KBM-7 (cell line): ENCODE measurements at regions not wholly inside any gene's neighbourhood (a gene's known extent, or its start where the extent isn't known, plus 50 kb on each side); places are given as distances from the start of the nearest gene placed in this dataset.

Experiments used
- DNase-seq: peaks from one replicate; pipeline ENCODE4 v3.0.0-alpha.2; 2015
- in situ Hi-C: fragments of 300-500 bp; cut with MboI; formaldehyde crosslinking; loops from 2 replicates; pipeline ENCODE4 v1.14.3; 2020; ENCODE audit warnings: low sequenced_read_pairs, low pct_unique_long_range_greater_than_20kb, mixed read lengths

DNA sequence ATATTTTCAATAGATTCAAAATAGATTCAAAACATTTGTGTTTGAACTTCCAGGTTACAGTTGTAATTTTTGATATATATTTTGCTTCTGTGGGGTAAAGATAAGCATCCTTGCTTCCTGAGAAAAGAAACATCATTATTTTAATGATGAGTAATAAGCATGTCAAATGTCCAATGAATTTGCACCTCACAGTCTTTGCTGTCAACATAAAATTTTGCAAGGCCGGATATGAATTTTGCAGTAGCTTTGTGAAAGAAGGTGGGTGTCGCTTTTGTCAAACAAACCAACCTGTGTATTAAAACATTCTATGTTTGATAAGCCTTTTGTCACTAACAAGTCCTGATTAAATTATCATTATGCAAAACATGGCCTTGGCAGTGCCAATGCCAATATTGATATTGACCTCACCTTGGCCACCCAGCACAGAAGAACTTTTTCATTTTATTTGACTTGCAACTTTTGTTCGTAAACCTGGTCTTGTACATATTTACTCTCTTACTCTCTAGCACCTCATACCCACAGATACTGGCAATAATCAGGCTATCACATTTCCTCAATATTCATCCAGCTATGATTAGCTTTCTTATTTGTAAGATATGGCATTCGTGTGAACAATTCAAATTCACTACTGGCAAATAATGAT lies 645.0 kb upstream of the KLF4 start:
- in situ Hi-C loops = no loop called here
- no peak for DNase-seq

DNA sequence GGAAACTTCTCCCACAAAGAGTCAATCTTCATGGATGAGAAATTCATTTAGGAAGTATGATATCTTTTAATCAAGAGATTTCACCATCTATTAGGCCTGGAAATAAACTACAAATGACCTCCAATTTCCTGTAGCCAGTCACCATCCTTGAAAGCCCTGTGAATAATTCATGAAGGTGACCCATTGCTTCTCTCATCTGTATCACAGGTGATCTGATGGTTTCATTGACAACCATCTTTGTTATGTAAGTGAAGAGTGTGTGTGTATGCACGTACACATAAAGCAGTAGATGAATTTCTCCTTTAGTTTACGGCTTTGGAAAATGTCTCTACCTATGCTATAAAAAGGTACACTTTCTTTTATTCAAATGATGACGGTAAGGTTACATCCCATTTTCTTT lies 644.1 kb upstream of the KLF4 start:
- no peak for DNase-seq
- in situ Hi-C loops = no loop called here

- in situ Hi-C loops = no loop called here
- DNase-seq = no peak
These were observed 643.5 kb upstream of the KLF4 start for GRCh38 chr9:108133101-108133500.

DNA sequence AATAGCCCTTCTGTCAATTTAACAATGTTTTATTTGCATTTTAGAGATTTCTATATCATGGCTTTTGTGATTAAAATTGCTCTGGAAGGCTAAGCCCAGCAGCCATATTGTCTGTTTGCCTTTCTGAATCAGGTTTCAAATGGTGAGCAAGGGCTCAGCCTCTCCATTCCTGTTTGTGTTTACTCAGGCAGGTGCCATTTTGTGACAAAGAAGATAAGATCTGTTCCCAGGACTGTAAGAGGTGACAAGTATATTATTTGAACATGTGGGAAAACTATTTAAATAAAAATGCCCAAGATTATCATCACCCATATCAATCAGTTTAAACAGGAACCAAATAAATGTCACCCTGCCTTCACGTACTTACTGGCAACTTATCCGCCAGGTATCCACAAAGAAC lies 641.3 kb upstream of the KLF4 start:
- no peak for DNase-seq
- in situ Hi-C loops = no loop called here

GRCh38 chr9:108125625-108126024 lies 636.1 kb upstream of the KLF4 start:
- peak; percentile 1 for DNase-seq
- in situ Hi-C loops = no loop called here

GRCh38 chr9:108119530-108120113 lies 630.1 kb upstream of the KLF4 start:
- in situ Hi-C loops = no loop called here
- no peak for DNase-seq

- DNase-seq = no peak
- in situ Hi-C loops = no loop called here
These were observed 628.2 kb upstream of the KLF4 start for GRCh38 chr9:108117795-108118194.

GRCh38 chr9:108117306-108117705 lies 627.7 kb upstream of the KLF4 start:
- in situ Hi-C loops = no loop called here
- no peak for DNase-seq

GRCh38 chr9:108113596-108113995 lies 624.0 kb upstream of the KLF4 start:
- DNase-seq = no peak
- in situ Hi-C loops = no loop called here

GRCh38 chr9:108109927-108110690 lies 620.5 kb upstream of the KLF4 start:
- in situ Hi-C loops = no loop called here
- no peak for DNase-seq

DNA sequence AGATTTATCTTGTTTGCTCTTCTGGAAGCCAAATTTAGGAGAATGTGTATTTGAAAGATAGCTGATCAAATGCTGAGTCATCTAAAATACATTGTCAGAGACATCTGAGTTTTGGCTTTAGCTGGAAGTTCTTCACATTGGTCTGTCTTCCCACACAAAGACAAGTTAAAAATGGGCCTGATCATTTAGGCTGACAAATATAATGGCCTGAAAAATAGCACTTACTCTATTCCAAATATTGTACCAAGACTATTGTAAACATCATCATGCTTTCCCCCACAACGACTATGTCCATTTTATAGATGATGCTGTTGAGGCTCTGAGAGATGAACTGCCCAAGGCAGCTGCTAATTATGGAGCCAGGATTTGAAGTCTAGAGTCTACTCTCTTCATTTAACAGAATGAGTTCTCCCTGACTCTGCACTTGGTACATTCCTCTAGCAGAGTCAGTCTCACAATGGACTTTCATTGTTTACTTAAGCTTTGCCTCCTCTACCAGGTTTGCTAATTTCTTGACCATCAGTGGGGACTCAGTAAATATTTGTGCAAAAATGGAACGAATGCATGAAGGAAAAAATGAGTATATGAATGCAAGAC lies 619.4 kb upstream of the KLF4 start:
- in situ Hi-C loops = no loop called here
- no peak for DNase-seq

DNA sequence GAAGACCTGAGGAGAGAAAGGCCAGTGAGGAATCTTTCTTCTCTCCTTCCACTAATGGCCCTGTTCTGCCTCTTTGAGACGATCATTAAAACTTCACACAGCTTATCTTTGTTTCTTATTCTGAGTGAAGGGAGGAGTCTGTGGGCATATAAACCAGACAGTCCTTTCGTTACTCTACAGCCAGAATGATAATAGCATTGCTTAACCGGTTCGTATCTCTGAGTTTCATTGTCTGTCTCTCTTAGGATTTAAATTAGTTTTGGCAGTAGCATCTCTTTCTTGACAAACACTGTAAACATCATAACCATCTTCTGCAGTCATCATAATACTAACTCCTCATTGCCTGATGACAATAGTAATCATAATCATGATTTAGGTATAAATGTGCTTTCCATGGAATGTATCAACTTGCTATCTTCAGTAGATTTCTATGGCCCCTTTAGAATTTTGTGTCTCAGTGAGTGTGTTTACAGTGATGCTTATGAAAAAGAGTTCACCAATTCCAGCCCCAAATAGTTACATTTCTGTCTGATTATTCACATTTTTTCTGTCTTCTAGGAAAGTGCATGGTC lies 618.8 kb upstream of the KLF4 start:
- no peak for DNase-seq
- in situ Hi-C loops = no loop called here

GRCh38 chr9:108105885-108106284 lies 616.3 kb upstream of the KLF4 start:
- no peak for DNase-seq
- in situ Hi-C loops = no loop called here

GRCh38 chr9:108104991-108105390 lies 615.4 kb upstream of the KLF4 start:
- in situ Hi-C loops = no loop called here
- DNase-seq = no peak

DNA sequence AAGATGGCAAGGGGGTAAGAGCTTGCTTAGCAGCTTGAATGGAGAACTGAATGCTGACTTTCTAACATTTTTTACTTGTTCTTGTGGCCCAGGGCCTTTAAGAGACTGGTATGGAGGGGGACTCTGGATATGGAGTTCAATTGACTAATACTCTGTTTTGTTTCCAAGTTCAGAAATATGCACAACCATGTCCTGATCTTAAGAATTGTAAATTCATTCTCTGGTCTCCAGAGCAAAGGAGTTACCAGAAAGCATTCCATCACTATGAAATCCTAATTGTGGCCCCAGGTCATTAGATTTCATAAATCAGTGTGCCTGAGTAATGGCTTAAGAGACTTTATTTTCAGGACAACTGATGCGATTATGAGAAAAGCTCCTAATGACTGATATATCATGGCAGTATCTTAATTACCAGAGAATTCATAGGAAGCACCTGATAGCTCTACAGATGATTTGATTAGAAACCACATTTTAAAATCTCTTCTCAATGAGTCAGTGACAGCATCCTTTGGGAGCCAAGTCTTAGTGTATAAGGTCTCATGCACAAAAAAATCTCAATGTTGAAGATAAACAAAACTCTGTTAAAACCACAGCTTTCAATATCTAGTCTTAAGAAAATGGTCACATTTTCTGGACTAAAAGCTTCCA lies 613.6 kb upstream of the KLF4 start:
- no peak for DNase-seq
- in situ Hi-C loops = no loop called here

DNA sequence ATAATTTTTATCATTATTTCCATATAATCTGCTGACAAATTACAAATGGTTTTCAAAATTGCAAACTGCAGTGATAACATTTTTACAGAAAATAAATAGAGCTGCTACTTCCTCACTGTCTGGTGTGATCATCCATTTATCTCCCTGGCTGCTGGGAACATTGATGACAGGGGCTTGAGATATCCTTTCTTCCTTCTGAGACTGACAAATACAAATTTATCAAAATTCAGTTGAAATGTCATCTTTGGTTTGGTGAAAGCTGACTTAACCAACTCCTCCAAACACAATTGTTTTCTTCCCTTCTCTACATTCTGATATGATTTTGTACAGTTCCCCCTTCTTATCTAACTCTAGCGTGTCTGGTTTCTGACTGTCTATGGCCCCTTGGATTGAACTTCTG lies 611.8 kb upstream of the KLF4 start:
- in situ Hi-C loops = no loop called here
- no peak for DNase-seq

GRCh38 chr9:108100571-108100970 lies 611.0 kb upstream of the KLF4 start:
- in situ Hi-C loops = no loop called here
- no peak for DNase-seq

- in situ Hi-C loops = no loop called here
- no peak for DNase-seq
These were observed 610.3 kb upstream of the KLF4 start for GRCh38 chr9:108099854-108100253.

DNA sequence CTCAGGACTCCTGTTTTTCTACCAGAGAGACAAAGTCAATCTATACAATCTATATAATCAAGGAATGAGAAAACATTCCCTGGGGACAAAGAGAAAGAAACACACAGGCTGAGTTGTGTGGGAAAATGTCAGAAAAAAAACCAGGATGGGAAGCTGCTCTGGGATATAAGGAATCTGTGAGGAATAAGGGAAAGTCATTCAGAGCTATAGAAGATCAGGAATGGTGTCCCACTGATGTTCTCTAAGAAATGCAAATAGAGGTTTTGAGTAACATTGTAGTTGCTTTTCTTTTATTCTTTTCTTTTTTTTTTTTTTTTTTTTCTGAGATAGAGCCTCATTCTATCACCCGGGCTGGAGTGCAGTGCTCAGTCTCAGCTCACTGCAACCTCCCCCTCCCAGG lies 605.9 kb upstream of the KLF4 start:
- DNase-seq = no peak
- in situ Hi-C loops = no loop called here

DNA sequence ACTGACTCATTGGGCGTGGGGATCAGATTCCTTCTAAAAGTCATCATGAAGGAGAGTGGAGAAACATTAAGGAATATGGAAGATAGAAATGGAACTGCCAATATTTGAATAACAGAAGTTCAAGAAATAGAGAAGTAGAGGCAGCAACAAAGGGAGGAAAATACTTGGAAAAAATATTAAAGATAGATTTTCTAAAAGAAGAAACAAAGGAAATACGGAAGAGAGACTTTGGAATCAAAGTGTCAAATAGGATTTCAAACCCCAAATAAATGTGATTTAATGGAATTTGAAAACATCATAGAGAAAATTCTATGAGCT lies 605.1 kb upstream of the KLF4 start:
- DNase-seq = no peak

More for the DNA sequence above, 605.1 kb upstream of the KLF4 start:
- in situ Hi-C loops = no loop called here
